ENCODE measurements at regions not wholly inside any gene's neighbourhood (a gene's known extent, or its start where the extent isn't known, plus 50 kb on each side); places are given as distances from the start of the nearest gene placed in this dataset.

- Histone ChIP-seq H3K4me1 (ENCODE audit: low read depth) (no peaks in the 10 kb centered on the region), H3K36me3 (no peaks in the 10 kb centered on the region), H3K27me3 (no peaks in the 10 kb centered on the region), H3K9me3 (ENCODE audit: low read depth) (no peaks in the 10 kb centered on the region), H3K27ac (no peak overlapping the region), H3K4me3 (no peak overlapping the region)
- DNase-seq (ENCODE audit: low read depth in 1 of 2, low spot score in 1 of 2) = no peak
- TF ChIP-seq CTCF (IDR thresholded peaks at IDR 0.05; ENCODE audit: low read depth, low read length) = no peak
These were observed 2584.7 kb upstream of the PCDH20 start for GRCh38 chr13:64000321-64000720.

- Histone ChIP-seq H3K4me3 (no peak overlapping the region), H3K27ac (no peak overlapping the region), H3K27me3 (no peaks in the 10 kb centered on the region), H3K4me1 (ENCODE audit: low read depth) (no peaks in the 10 kb centered on the region), H3K36me3 (no peaks in the 10 kb centered on the region), H3K9me3 (ENCODE audit: low read depth) (no peaks in the 10 kb centered on the region)
- no peak for DNase-seq (ENCODE audit: low read depth in 1 of 2, low spot score in 1 of 2)
- no peak for TF ChIP-seq CTCF (IDR thresholded peaks at IDR 0.05; ENCODE audit: low read depth, low read length)
These were observed 2584.1 kb upstream of the PCDH20 start for GRCh38 chr13:63999614-64000305.

GRCh38 chr13:63983366-63983765 is 2567.7 kb upstream of the PCDH20 start:
- Histone ChIP-seq H3K9me3 (ENCODE audit: low read depth) (no peaks in the 10 kb centered on the region), H3K4me3 (no peak overlapping the region), H3K27ac (no peak overlapping the region), H3K27me3 (no peaks in the 10 kb centered on the region), H3K36me3 (no peaks in the 10 kb centered on the region), H3K4me1 (ENCODE audit: low read depth) (no peaks in the 10 kb centered on the region)
- no peak for TF ChIP-seq CTCF (IDR thresholded peaks at IDR 0.05; ENCODE audit: low read depth, low read length)
- DNase-seq (ENCODE audit: low read depth in 1 of 2, low spot score in 1 of 2) = no peak

GRCh38 chr13:63979951-63980350 is 2564.3 kb upstream of the PCDH20 start:
- Histone ChIP-seq H3K9me3 (ENCODE audit: low read depth) (no peaks in the 10 kb centered on the region), H3K4me1 (ENCODE audit: low read depth) (no peaks in the 10 kb centered on the region), H3K36me3 (no peaks in the 10 kb centered on the region), H3K27me3 (no peaks in the 10 kb centered on the region), H3K4me3 (no peak overlapping the region), H3K27ac (no peak overlapping the region)
- no peak for TF ChIP-seq CTCF (IDR thresholded peaks at IDR 0.05; ENCODE audit: low read depth, low read length)
- no peak for DNase-seq (ENCODE audit: low read depth in 1 of 2, low spot score in 1 of 2)

- no peak for TF ChIP-seq CTCF (IDR thresholded peaks at IDR 0.05; ENCODE audit: low read depth, low read length)
- no peak for DNase-seq (ENCODE audit: low read depth in 1 of 2, low spot score in 1 of 2)
- H3K4me1 ChIP-seq (ENCODE audit: low read depth) = no peaks in the 10 kb centered on the region
- H3K9me3 ChIP-seq (ENCODE audit: low read depth) = no peaks in the 10 kb centered on the region
- H3K27ac ChIP-seq = no peak overlapping the region
- no peaks in the 10 kb centered on the region for H3K27me3 ChIP-seq
- no peak overlapping the region for H3K4me3 ChIP-seq
- no peaks in the 10 kb centered on the region for H3K36me3 ChIP-seq
These were observed 2556.7 kb upstream of the PCDH20 start for GRCh38 chr13:63972328-63972727.
